WERI-Rb-1 (cell line): ENCODE measurements at regions not wholly inside any gene's neighbourhood (a gene's known extent, or its start where the extent isn't known, plus 50 kb on each side); places are given as distances from the start of the nearest gene placed in this dataset.

ENCODE experiments used
- DNase-seq: peaks from one replicate; pipeline ENCODE4 v3.0.0-alpha.2; 2020
- H3K27ac ChIP-seq: fragments of 250-450 bp; sonication (Bioruptor Pico); 2 replicates; pipeline ENCODE4 v1.5.1; 2020; ENCODE audit warnings: mild to moderate bottlenecking, moderate library complexity
- H3K27me3 ChIP-seq: fragments of 250-450 bp; sonication (Bioruptor Pico); 2 replicates; pipeline ENCODE4 v1.5.1; 2021; ENCODE audit warnings: mild to moderate bottlenecking, low read depth, moderate library complexity; ENCODE audit not compliant: insufficient read depth, severe bottlenecking
- H3K36me3 ChIP-seq: fragments of 250-450 bp; sonication (Bioruptor Pico); 2 replicates; pipeline ENCODE4 v1.5.1; 2020; ENCODE audit warnings: mild to moderate bottlenecking, moderate library complexity
- H3K4me3 ChIP-seq: 2 replicates; pipeline ENCODE4 v1.5.1; 2011; ENCODE audit warnings: low read depth, mild to moderate bottlenecking, control low read depth, low read length
- H3K9me3 ChIP-seq: fragments of 250-450 bp; sonication (Bioruptor Pico); 2 replicates; pipeline ENCODE4 v1.5.1; 2021; ENCODE audit warnings: mild to moderate bottlenecking, moderate library complexity; ENCODE audit not compliant: severe bottlenecking
- TF ChIP-seq, protein P1 (sequence below): IDR thresholded peaks from 2 replicates; pipeline ENCODE4 v1.5.1; 2011; ENCODE audit warnings: low read depth, mild to moderate bottlenecking, control low read depth, inconsistent platforms, low read length

DNA sequence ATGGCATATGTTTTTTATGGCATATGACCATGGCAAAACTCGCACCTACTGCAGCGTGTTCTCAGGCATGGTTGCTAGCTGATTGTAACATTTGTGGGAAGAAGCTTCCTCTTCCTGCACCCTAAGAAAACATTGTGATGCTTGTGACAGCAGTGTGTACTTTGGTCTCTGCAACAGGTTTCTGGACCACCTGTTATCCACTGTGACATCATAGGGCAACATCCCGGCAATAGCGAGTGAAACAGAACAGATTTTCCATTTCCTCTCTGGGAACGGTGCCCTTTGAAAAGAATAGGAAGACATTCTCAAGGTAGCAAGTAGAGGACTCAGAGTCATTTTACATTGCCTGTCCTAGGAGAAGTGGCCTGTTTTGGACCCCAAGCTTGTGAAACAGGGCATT, 135.4 kb upstream of the TRHDE start:
- no peaks in the 10 kb centered on the region for H3K36me3 ChIP-seq
- no peak for DNase-seq
- H3K27ac ChIP-seq, result no peak overlapping the region
- no peaks in the 10 kb centered on the region for H3K27me3 ChIP-seq
- H3K9me3 ChIP-seq, result no peaks in the 10 kb centered on the region
- no peak overlapping the region for H3K4me3 ChIP-seq
- TF ChIP-seq, protein P1, sequence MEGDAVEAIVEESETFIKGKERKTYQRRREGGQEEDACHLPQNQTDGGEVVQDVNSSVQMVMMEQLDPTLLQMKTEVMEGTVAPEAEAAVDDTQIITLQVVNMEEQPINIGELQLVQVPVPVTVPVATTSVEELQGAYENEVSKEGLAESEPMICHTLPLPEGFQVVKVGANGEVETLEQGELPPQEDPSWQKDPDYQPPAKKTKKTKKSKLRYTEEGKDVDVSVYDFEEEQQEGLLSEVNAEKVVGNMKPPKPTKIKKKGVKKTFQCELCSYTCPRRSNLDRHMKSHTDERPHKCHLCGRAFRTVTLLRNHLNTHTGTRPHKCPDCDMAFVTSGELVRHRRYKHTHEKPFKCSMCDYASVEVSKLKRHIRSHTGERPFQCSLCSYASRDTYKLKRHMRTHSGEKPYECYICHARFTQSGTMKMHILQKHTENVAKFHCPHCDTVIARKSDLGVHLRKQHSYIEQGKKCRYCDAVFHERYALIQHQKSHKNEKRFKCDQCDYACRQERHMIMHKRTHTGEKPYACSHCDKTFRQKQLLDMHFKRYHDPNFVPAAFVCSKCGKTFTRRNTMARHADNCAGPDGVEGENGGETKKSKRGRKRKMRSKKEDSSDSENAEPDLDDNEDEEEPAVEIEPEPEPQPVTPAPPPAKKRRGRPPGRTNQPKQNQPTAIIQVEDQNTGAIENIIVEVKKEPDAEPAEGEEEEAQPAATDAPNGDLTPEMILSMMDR, result no peak

DNA sequence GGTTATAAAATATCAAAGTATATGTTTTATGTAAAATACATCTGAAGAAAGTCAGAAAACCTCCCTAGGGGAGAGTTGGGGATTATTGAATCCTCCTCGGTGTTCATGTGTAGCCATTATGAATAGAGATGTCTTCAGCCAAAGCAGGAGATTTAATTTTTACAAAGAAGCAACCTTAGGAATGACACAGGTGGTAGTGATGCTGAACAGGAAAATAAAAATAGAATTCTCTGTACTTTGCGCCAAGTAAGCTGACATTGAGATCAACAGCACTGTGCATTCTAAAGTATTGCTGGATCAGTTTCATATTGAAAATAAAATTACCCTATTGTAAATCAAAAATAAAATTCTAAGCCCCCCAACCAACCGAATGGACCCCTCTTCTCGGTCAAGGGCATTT, 132.8 kb upstream of the TRHDE start:
- no peak for DNase-seq
- Histone ChIP-seq H3K27ac (no peak overlapping the region), H3K36me3 (no peaks in the 10 kb centered on the region), H3K9me3 (peaks cover 3% of the 10 kb centered on the region), H3K27me3 (no peaks in the 10 kb centered on the region), H3K4me3 (no peak overlapping the region)
- TF ChIP-seq, protein P1, result no peak

DNA sequence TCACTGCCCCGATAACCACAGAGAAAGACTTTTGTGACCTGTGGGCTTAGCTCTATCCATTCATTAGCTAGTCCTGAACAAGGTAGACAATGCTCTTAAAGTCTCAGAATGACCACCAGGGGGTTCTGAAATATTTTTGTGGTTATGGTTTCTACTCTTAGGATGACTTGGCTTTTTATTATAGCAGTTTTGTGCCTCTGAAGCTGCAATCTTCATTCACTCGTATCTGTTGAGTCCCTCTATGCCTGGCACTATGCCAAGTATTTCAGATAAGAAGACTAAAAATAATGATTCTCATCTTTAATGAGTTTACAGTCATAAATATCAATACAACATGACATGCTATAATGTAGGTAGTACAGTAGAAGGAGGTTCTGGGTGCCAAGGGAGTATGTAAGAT, 130.8 kb upstream of the TRHDE start:
- no peaks in the 10 kb centered on the region for H3K36me3 ChIP-seq
- H3K27me3 ChIP-seq, result no peaks in the 10 kb centered on the region
- TF ChIP-seq, protein P1, result peak; percentile 20; the same call in 1 of the 2 replicates
- H3K9me3 ChIP-seq, result peaks cover 3% of the 10 kb centered on the region
- no peak for DNase-seq
- no peak overlapping the region for H3K4me3 ChIP-seq
- H3K27ac ChIP-seq, result no peak overlapping the region

DNA sequence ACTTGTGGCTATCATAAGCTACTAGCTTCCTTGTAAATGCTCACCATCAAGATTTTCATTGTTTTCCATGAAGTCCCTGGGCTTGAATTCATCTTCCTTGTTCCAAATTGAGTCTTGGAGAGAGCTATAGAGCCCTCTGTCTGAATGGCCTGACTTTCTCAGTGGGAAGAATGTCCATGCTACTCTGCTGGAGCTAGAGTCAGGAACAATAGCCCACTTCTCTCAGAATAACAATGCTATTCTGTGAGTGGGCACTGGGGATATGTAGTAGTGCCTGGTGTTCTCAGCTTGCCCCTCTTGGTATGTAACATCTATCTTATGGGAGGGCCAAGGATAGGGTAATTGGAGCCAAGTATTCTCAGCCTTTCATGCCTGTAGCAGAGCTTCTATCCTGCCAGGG, 127.6 kb upstream of the TRHDE start:
- H3K9me3 ChIP-seq, result peaks cover 3% of the 10 kb centered on the region
- H3K4me3 ChIP-seq, result no peak overlapping the region
- H3K27me3 ChIP-seq, result no peaks in the 10 kb centered on the region
- DNase-seq, result no peak
- H3K27ac ChIP-seq, result no peak overlapping the region
- TF ChIP-seq, protein P1, result no peak
- H3K36me3 ChIP-seq, result no peaks in the 10 kb centered on the region

DNA sequence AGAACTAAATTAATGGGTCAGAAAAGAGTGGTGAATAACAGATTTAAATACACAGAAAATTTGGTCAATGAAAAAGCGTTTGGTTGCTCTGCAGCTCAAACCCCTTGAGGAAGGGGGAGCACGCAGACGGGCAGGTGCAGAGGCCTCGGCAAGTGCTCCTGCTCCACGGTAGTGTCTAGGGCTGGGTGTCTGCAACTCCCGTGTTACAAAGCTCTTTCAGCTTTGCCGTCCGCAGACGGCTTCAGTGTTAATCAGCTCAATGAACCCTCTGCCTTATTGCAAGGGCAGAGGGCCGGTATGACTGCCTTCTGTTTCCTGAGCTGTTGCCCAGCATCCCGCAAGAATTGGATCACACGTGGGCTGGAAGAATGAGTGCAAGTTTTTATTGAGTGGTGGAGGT, 125.7 kb upstream of the TRHDE start:
- Histone ChIP-seq H3K36me3 (no peaks in the 10 kb centered on the region), H3K27me3 (no peaks in the 10 kb centered on the region), H3K9me3 (peaks cover 3% of the 10 kb centered on the region), H3K4me3 (no peak overlapping the region), H3K27ac (no peak overlapping the region; the same call in 1 of the 2 replicates)
- TF ChIP-seq, protein P1, result no peak
- DNase-seq, result peak; percentile 71

DNA sequence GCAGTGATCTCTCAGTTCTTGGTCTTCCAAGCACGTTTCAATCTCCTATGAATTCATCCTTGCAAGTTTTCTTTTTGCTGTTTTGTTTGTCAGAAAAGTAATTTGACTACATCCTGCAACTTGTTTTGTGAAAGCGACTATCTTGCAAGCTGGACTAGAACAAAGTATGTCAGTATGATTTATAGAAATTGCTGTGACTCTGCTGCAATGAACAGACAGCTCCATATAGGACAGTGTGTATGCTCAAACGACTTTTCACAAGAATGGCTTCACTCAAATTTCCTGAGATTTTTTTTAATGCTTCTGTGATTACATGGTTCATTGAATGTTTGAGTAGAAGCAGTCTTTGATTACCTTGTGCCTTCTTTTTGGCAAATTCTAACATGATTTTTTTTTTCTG, 123.5 kb upstream of the TRHDE start:
- Histone ChIP-seq H3K4me3 (no peak overlapping the region), H3K36me3 (no peaks in the 10 kb centered on the region), H3K9me3 (no peaks in the 10 kb centered on the region), H3K27ac (no peak overlapping the region), H3K27me3 (no peaks in the 10 kb centered on the region)
- TF ChIP-seq, protein P1, result no peak
- no peak for DNase-seq
